Thoracic aorta (tissue), 2 donors: ENCODE measurements at regions not wholly inside any gene's neighbourhood (a gene's known extent, or its start where the extent isn't known, plus 50 kb on each side); places are given as distances from the start of the nearest gene placed in this dataset.

Experiments used
- ATAC-seq: fragments of 150-250 bp; one replicate; pipeline ENCODE4 v1.8.0; 2017; ENCODE audit warnings: low read depth; ENCODE audit not compliant: insufficient number of reproducible peaks, low FRiP score
- DNase-seq: peaks from one replicate; pipeline ENCODE4 v3.0.0-alpha.2; 2020; ENCODE audit warnings: low spot score
- H3K27ac ChIP-seq, 2 donors: fragments of 200-600 bp; sonication (generic); 1 replicate in 1 of 2; 2 replicates in 1 of 2; pipeline ENCODE4 v1.5.1; 2016; ENCODE audit warnings: mild to moderate bottlenecking in 2 of 2, moderate library complexity in 2 of 2
- H3K27me3 ChIP-seq: fragments of 200-600 bp; sonication (generic); replicated peaks from 2 replicates; pipeline ENCODE4 v1.6.0; 2016; ENCODE audit warnings: mild to moderate bottlenecking; ENCODE audit not compliant: insufficient read depth
- H3K36me3 ChIP-seq: fragments of 200-600 bp; sonication (generic); one replicate; pipeline ENCODE4 v1.5.1; 2016
- H3K4me1 ChIP-seq, 2 donors: fragments of 200-600 bp; sonication (generic); 1 replicate in 1 of 2; 2 replicates in 1 of 2; pipeline versions ENCODE4 v1.5.1 to v1.6.0; 2016; ENCODE audit warnings: low read depth in 2 of 2, mild to moderate bottlenecking in 1 of 2; ENCODE audit not compliant: control insufficient read depth in 1 of 2
- H3K4me3 ChIP-seq: fragments of 200-600 bp; sonication (generic); 2 replicates; pipeline ENCODE4 v1.5.1; 2016; ENCODE audit warnings: mild to moderate bottlenecking
- H3K9me3 ChIP-seq: fragments of 200-600 bp; sonication (generic); 2 replicates; pipeline ENCODE4 v1.5.1; 2016
- CTCF ChIP-seq: fragments of 200-600 bp; sonication (generic); IDR thresholded peaks from one replicate; pipeline ENCODE4 v1.5.1; 2019; ENCODE audit warnings: antibody characterized with exemption

GRCh38 chr17:62899361-62899760 lies 66.7 kb upstream of the TANC2 start:
- ATAC-seq = peak; percentile 30
- Histone ChIP-seq H3K9me3 (no peaks in the 10 kb centered on the region), H3K27me3 (no peaks in the 10 kb centered on the region), H3K36me3 (no peaks in the 10 kb centered on the region), H3K4me3 (no peak overlapping the region), H3K4me1 (peaks cover 9 to 24% of the 10 kb centered on the region in 2 donors), H3K27ac (peak overlapping the region in 1 of 2 donors; percentile 36)
- TF ChIP-seq CTCF = no peak
- DNase-seq = no peak

- Histone ChIP-seq H3K9me3 (no peaks in the 10 kb centered on the region), H3K27ac (peak overlapping the region; percentile 22 to 36), H3K36me3 (no peaks in the 10 kb centered on the region), H3K27me3 (no peaks in the 10 kb centered on the region), H3K4me1 (peaks cover 11 to 30% of the 10 kb centered on the region in 2 donors), H3K4me3 (peak overlapping the region; percentile 37)
- DNase-seq = no peak
- no peak for ATAC-seq
- no peak for TF ChIP-seq CTCF
These were observed 67.7 kb upstream of the TANC2 start for GRCh38 chr17:62898239-62898864.

- no peaks in the 10 kb centered on the region for H3K27me3 ChIP-seq
- TF ChIP-seq CTCF = no peak
- peaks cover 16 to 36% of the 10 kb centered on the region in 2 donors for H3K4me1 ChIP-seq
- H3K9me3 ChIP-seq = no peaks in the 10 kb centered on the region
- H3K27ac ChIP-seq = peak overlapping the region in 1 of 2 donors; percentile 36
- no peaks in the 10 kb centered on the region for H3K36me3 ChIP-seq
- H3K4me3 ChIP-seq = no peak overlapping the region
- no peak for ATAC-seq
- DNase-seq = no peak
These were observed 68.3 kb upstream of the TANC2 start for GRCh38 chr17:62897706-62898105.

- no peak for ATAC-seq
- Histone ChIP-seq H3K9me3 (no peaks in the 10 kb centered on the region), H3K4me1 (peaks cover 22 to 47% of the 10 kb centered on the region in 2 donors), H3K27ac (peak overlapping the region in 1 of 2 donors; percentile 12), H3K27me3 (no peaks in the 10 kb centered on the region), H3K36me3 (no peaks in the 10 kb centered on the region), H3K4me3 (no peak overlapping the region)
- TF ChIP-seq CTCF = no peak
- DNase-seq = no peak
These were observed 70.4 kb upstream of the TANC2 start for GRCh38 chr17:62895320-62896301.

GRCh38 chr17:62892870-62893338 lies 73.1 kb upstream of the TANC2 start:
- DNase-seq = no peak
- no peak for TF ChIP-seq CTCF
- no peak overlapping the region for H3K4me3 ChIP-seq
- no peaks in the 10 kb centered on the region for H3K9me3 ChIP-seq
- H3K4me1 ChIP-seq = peaks cover 19 to 43% of the 10 kb centered on the region in 2 donors
- peak; percentile 55 for ATAC-seq
- no peaks in the 10 kb centered on the region for H3K36me3 ChIP-seq
- H3K27ac ChIP-seq = peak overlapping the region; percentile 33 to 37
- no peaks in the 10 kb centered on the region for H3K27me3 ChIP-seq
